Ammon's horn (tissue), 1 donor: ENCODE measurements at regions not wholly inside any gene's neighbourhood (a gene's known extent, or its start where the extent isn't known, plus 50 kb on each side); places are given as distances from the start of the nearest gene placed in this dataset.
"Not testable (repeated sequence)": the region's sequence is repeated elsewhere in the genome, so short reads cannot be mapped to it uniquely, and the experiment has no call there.

ENCODE experiments used
- DNase-seq: peaks from one replicate; pipeline ENCODE4 v3.0.0-alpha.2; 2016; ENCODE audit warnings: low spot score

DNA sequence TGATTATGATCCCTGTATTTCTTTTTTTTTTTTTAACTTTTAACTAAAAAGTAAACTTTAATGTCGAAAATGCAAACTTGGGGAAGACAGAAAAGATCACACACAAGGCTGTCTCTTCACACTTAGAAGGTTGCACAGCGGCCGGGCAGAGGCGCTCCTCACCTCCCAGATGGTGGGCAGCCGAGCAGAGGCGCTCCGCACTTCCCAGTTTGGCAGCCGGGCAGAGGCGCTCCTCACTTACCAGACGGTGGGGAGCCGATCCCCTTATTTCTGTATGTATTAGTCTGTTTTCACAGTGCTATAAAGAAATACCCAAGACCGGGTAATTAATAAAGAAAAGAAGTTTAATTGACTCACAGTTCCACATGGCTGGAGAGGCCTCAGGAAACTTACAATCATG is 805.6 kb upstream of the SPRY2 start:
- DNase-seq = not testable (repeated sequence)

- no peak for DNase-seq
Measured at GRCh38 chr13:81142306-81142999, 801.5 kb upstream of the SPRY2 start.

DNA sequence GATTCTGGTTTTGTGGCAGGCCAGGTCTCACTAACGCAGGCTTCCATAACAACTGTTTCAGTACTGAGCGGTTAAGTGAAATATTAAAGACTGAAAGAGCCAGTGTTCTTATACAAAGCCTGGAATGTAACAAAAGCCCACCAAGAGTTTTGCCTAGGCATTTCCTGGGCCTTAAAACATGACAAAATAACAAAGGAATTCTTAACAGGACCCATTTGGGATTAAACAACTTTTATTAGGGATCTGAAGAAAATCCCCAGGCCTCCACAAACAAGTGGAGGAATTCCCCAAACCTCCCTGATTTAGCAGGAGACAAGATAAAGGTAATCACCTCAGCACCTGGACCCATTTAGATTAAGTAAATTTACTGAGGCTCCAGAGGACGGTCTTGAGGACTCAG is 799.7 kb upstream of the SPRY2 start:
- DNase-seq = no peak

DNA sequence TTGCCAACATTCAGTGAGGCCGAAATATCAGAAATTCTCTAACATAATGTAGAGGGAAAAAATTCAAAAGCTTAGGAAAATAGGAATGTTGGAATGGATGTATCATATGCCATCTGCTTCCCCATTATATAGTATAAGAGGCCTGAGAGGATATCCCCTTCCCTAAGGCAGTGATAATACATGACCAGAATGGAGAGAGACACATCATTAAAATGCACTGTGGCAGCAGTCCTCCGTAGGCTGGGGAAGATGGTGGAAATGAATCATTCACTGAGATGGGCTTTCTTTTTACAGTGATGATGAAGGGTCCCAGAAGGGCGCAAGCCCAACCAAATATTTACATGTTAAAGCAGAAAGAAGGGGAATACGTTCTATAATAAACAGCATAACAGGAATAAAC is 799.1 kb upstream of the SPRY2 start:
- no peak for DNase-seq

DNA sequence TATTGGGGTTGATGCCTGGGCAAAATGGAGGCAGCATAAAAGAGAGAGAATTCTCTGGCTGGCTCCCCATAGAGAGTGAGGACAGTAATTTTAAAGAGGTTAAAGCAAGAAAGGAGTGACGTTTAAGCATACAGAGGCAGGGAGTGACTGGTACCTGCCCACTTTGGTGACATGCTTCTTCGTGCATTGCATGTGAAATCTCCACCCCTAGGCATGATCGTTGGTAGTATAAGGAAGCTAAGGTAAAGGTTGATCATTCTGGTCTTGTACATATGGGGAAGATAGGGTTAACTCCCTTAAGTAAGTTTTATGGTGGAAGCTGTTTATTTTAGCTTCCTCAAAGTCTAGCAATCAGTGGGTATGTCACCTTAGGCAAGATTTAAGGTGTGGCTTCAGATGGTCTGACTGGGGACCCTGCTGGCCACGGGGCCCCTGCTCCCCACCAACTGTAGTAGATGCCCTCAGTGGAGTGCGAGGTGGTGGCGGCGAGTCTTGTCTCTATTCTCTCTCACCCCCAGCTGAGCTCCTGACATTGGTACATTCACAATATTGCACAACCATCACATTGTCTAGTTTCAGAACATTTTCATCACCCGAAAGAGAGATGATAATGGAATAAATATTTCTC is 797.5 kb upstream of the SPRY2 start:
- DNase-seq = no peak

- no peak for DNase-seq
Measured at GRCh38 chr13:81133066-81133465, 792.1 kb upstream of the SPRY2 start.

DNA sequence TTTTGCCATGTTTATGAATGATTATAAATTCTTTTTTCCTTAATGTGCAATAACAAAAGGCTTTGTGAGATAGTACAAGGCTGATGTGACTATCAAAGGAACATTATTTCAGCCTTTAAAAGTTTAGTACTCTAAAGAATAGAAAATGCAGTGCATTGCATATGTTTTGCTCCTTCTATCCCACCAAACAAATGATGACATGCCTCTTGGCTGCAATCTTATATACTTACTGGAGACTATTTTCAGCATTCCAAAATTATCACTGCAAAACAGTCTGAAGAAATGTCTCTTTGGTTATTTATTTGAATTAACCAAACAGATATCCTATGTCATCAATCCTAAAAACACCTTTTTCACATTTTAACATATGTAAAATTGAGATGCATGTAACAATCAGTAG is 776.5 kb upstream of the SPRY2 start:
- DNase-seq = no peak

- DNase-seq = no peak
Measured at GRCh38 chr13:81116461-81117282, 775.7 kb upstream of the SPRY2 start.

GRCh38 chr13:81109026-81109425 is 768.1 kb upstream of the SPRY2 start:
- DNase-seq = no peak

DNA sequence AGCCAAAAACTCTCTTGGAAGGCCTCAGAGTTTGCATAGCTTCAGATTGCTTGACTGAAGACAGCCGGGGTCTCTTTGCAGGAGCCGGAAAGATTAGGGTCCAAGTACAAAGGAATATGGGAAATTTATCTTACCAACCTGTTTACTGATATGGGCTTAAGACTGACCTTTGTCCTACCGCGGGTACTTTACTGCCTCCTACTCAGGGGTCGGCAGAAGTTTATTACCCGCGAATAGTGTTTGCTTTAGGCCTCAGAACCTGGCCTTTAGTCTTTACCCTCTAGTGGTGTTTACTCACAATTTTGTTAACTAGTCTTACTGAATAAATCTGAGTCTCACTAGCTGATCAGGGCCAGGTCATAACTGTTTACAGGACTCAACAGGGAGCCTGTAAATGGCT is 765.4 kb upstream of the SPRY2 start:
- DNase-seq = no peak

- DNase-seq = no peak
Measured at GRCh38 chr13:81104035-81104715, 763.2 kb upstream of the SPRY2 start.

- DNase-seq = not testable (repeated sequence)
Measured at GRCh38 chr13:81102066-81102465, 761.1 kb upstream of the SPRY2 start.

DNA sequence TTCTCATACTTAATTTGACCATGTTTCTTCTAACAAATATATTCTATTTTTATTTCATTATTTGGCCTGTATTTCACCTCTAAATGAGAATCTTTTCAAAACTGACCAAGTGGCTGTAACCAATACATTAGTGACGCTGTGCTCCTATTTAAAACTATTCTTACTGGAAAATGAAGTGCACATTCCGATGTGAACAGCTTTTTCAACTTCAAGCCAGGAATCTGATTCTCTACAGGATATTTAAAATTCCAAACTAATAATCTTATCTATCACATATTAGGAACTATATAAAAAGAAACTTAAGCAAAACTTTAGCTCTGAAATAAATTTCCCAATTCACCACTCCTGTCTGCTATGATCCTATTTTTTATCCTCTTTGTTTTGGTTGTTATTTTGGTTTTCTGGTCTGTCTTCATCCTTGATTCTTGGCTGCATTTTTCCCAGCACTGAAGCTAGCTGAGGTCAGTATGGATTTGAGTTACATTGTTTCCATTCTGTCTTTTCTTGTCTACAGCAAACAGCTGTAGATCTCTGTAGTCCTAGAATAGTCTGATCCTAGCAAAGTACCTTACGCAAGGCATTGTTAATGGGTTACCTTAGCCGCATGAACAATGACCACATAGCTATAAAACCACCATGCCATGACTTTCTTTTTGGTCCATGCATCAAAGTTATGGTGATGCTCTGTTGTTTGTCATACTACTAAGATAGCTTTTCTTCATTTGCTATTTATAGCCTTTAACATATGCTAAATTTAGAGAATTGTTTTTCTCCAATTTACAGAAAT is 748.6 kb upstream of the SPRY2 start:
- DNase-seq = no peak

- no peak for DNase-seq
Measured at GRCh38 chr13:81080911-81081454, 740.1 kb upstream of the SPRY2 start.

- DNase-seq = no peak
Measured at GRCh38 chr13:81078048-81078447, 737.1 kb upstream of the SPRY2 start.

DNA sequence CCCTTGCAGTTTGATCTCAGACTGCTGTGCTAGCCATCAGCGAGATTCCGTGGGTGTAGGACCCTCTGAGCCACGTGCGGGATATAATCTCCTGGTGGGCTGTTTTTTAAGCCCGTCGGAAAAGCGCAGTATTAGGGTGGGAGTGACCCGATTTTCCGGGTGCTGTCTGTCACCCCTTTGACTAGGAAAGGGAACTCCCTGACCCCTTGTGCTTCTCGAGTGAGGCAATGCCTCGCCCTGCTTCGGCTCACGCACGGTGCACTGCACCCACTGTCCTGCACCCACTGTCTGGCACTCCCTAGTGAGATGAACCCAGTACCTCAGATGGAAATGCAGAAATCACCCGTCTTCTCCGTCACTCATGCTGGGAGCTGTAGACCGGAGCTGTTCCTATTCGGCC is 728.9 kb upstream of the SPRY2 start:
- not testable (repeated sequence) for DNase-seq

DNA sequence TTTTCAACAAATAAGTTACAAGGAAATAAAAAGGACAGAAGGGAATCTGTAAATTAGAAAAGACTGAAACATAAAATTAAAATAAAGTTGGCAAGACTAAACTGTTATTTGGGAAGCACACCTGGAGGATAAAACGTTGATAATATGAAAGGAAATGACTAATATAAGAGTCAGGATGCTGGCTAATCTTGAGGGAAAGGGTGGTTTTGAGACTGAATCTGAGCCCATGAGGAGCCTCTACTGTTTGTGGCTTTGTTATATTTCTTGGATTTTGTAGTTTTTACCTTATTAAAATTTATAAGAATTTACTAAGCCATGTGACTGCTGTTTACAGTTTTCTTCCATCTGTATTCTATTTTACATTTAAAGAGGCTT is 718.0 kb upstream of the SPRY2 start:
- no peak for DNase-seq

GRCh38 chr13:81058211-81058915 is 717.4 kb upstream of the SPRY2 start:
- DNase-seq = no peak

- DNase-seq = no peak
Measured at GRCh38 chr13:81051873-81052272, 710.9 kb upstream of the SPRY2 start.

DNA sequence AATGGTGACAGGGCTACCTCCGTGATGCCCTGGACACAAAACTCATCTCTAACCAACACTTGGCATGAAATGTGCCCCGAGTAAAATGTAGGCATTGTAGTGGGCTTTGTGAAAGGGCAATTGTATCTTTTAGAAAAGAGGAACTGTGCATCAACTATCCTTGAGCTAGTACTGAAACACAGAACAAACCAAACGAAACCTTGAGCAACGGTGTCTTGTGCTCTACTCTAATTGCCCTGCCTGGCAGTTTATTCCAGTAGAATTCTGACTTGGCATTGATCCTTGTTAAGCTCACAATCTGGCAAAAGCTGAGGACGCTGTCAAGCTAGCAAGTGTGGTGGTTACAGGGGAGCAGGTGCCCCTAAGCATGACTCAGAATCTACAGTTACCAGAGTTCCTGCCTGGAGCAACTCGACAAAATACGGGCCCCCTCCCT is 707.1 kb upstream of the SPRY2 start:
- DNase-seq = peak; percentile 63

DNA sequence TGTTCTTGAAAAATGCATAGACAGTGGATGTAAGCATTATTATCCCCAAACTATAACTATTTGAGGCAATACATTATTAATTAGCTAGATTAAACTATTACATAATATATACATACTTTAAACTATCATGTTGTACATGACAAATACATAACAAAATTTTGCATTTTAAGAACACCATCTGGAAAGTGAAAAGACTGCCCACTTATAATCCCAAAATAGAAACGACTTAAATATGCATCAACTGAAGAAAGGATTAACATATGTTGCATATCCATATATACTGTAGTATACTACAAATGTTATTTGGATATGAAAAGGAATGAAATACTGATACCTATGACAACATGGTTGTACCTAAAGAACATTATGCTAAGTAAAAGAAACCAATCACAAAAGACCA is 700.8 kb upstream of the SPRY2 start:
- DNase-seq = no peak
